ENCODE measurements at regions not wholly inside any gene's neighbourhood (a gene's known extent, or its start where the extent isn't known, plus 50 kb on each side); places are given as distances from the start of the nearest gene placed in this dataset.

- TF ChIP-seq ZNF3 (CRISPR knock-in tag; IDR thresholded peaks at IDR 0.05) (no peak), CTBP1 (IDR thresholded peaks at IDR 0.05; ENCODE audit: borderline replicate concordance) (no peak), TRIM28 (IDR thresholded peaks at IDR 0.05) (no peak), HLTF (IDR thresholded peaks at IDR 0.05) (no peak), NR2F6 (CRISPR knock-in tag; IDR thresholded peaks at IDR 0.05) (no peak)
- TF ChIP-seq, protein P1, sequence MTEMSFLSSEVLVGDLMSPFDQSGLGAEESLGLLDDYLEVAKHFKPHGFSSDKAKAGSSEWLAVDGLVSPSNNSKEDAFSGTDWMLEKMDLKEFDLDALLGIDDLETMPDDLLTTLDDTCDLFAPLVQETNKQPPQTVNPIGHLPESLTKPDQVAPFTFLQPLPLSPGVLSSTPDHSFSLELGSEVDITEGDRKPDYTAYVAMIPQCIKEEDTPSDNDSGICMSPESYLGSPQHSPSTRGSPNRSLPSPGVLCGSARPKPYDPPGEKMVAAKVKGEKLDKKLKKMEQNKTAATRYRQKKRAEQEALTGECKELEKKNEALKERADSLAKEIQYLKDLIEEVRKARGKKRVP (CRISPR knock-in tag; IDR thresholded peaks at IDR 0.05) = no peak
- TF ChIP-seq, protein P2, sequence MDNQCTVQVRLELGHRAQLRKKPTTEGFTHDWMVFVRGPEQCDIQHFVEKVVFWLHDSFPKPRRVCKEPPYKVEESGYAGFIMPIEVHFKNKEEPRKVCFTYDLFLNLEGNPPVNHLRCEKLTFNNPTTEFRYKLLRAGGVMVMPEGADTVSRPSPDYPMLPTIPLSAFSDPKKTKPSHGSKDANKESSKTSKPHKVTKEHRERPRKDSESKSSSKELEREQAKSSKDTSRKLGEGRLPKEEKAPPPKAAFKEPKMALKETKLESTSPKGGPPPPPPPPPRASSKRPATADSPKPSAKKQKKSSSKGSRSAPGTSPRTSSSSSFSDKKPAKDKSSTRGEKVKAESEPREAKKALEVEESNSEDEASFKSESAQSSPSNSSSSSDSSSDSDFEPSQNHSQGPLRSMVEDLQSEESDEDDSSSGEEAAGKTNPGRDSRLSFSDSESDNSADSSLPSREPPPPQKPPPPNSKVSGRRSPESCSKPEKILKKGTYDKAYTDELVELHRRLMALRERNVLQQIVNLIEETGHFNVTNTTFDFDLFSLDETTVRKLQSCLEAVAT (IDR thresholded peaks at IDR 0.05) = no peak
Observed at GRCh38 chrX:45757272-45757671, 556.6 kb upstream of the DIPK2B start (continued).

DNA sequence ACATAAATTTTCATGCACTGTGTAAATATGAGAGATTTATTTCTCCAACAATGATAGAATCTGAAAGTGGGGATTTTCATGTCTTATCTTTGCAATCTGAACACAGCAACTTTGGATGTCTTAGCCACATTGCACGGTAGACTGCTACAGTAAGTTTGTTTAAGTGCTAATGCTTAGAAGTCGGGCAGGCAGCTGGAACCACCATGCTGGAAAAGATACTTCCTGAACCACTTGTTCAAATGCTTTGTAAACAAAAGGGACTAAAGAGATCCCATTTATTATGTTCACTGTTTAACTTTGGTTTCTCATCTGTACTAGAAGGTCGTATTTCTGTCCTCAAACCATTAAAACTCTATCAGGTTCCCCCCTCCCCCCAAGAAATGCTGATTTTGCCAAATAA lies 555.9 kb upstream of the DIPK2B start:
- intact Hi-C loops (cut with micrococcal nuclease) = no loop called here
- 33% methylated on average over 3 of the region's 3 CpGs for WGBS (ENCODE audit: insufficient coverage, low coverage, missing lambda C conversion rate)

More for the DNA sequence above, 555.9 kb upstream of the DIPK2B start:
- Histone ChIP-seq H3K9me1 (ENCODE audit: control insufficient read depth, insufficient read depth, low read length) (no peaks in the 10 kb centered on the region), H3K27me3 (ENCODE audit: control insufficient read depth in 2 of 2, insufficient read depth in 2 of 2, low read length in 2 of 2) (no peaks in the 10 kb centered on the region), H3K36me3 (ENCODE audit: control insufficient read depth, insufficient read depth, low read length) (no peaks in the 10 kb centered on the region), H2AFZ (ENCODE audit: low read depth, low read length) (no peak overlapping the region), H3K4me1 (replicated peaks in 1 of 2; ENCODE audit: control insufficient read depth in 2 of 2, insufficient read depth in 2 of 2, low read length in 2 of 2) (no peaks in the 10 kb centered on the region), H3K79me2 (ENCODE audit: control insufficient read depth, insufficient read depth, low read length) (no peaks in the 10 kb centered on the region), H3K9me3 (replicated peaks; ENCODE audit: control insufficient read depth, insufficient read depth, low read depth, low read length) (no peaks in the 10 kb centered on the region), H3K27ac (ENCODE audit: extremely low read depth, low read depth, low read length) (no peak overlapping the region), H4K20me1 (replicated peaks; ENCODE audit: control insufficient read depth, insufficient read depth, low read length) (no peaks in the 10 kb centered on the region), H3K4me2 (ENCODE audit: insufficient read depth, low read length) (no peak overlapping the region), H3K4me3 (no peak overlapping the region), H3K9ac (ENCODE audit: insufficient read depth in 1 of 2, low read depth in 2 of 2, low read length in 2 of 2) (no peak overlapping the region)
- CTCF ChIA-PET (ENCODE audit: low intra/inter-chr PET ratio) = no interaction called here
- DNase-seq (ENCODE audit: extremely low read depth in 1 of 4, low spot score in 3 of 4) = no peak
- no TSS peak for BruUV-seq (replicated peaks)
- POLR2A ChIA-PET = no interaction called here
- FAIRE-seq = no peak
- in situ Hi-C loops (cut with MboI) = no loop called here
- ATAC-seq = no peak
- TF ChIP-seq ZNF175 (CRISPR knock-in tag; IDR thresholded peaks at IDR 0.05; ENCODE audit: low read depth) (no peak), SMAD1 (IDR thresholded peaks at IDR 0.05; ENCODE audit: low read depth, low read length, partially characterized antibody) (no peak), MYNN (IDR thresholded peaks at IDR 0.05) (no peak), MYNN (CRISPR knock-in tag; IDR thresholded peaks at IDR 0.05) (no peak), ZNF584 (CRISPR knock-in tag; IDR thresholded peaks at IDR 0.05; ENCODE audit: low read depth) (no peak), SRSF7 (optimal IDR thresholded peaks at IDR 0.05; ENCODE audit: low read depth, low read length) (no peak), NFYB (IDR thresholded peaks at IDR 0.05; ENCODE audit: extremely low read depth, insufficient read length) (no peak), ZNF124 (CRISPR knock-in tag; IDR thresholded peaks at IDR 0.05) (no peak), ZNF354B (CRISPR knock-in tag; IDR thresholded peaks at IDR 0.05) (no peak), RBM34 (IDR thresholded peaks at IDR 0.05; ENCODE audit: borderline replicate concordance, insufficient read depth, low read length) (no peak), SP2 (IDR thresholded peaks at IDR 0.05; ENCODE audit: extremely low read depth, low read depth, low read length, poor library complexity, severe bottlenecking) (no peak), CBFB (CRISPR knock-in tag; IDR thresholded peaks at IDR 0.05) (no peak)
- TF ChIP-seq, protein P3, sequence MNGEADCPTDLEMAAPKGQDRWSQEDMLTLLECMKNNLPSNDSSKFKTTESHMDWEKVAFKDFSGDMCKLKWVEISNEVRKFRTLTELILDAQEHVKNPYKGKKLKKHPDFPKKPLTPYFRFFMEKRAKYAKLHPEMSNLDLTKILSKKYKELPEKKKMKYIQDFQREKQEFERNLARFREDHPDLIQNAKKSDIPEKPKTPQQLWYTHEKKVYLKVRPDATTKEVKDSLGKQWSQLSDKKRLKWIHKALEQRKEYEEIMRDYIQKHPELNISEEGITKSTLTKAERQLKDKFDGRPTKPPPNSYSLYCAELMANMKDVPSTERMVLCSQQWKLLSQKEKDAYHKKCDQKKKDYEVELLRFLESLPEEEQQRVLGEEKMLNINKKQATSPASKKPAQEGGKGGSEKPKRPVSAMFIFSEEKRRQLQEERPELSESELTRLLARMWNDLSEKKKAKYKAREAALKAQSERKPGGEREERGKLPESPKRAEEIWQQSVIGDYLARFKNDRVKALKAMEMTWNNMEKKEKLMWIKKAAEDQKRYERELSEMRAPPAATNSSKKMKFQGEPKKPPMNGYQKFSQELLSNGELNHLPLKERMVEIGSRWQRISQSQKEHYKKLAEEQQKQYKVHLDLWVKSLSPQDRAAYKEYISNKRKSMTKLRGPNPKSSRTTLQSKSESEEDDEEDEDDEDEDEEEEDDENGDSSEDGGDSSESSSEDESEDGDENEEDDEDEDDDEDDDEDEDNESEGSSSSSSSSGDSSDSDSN (IDR thresholded peaks at IDR 0.05; ENCODE audit: borderline replicate concordance in 1 of 2, low read depth in 2 of 2, low read length in 2 of 2) = no peak
